NCI-H2227 (cell line): ENCODE measurements at regions not wholly inside any gene's neighbourhood (a gene's known extent, or its start where the extent isn't known, plus 50 kb on each side); places are given as distances from the start of the nearest gene placed in this dataset.
A peak's percentile ranks its signal among the peaks of the same experiment; 100 is the strongest.

ENCODE experiments used
- DNase-seq: peaks from one replicate; lab custom pipeline; 2025; ENCODE audit not compliant: unreplicated experiment; lab: John Stamatoyannopoulos, UW

GRCh38 chr15:70355275-70355795 lies 257.6 kb upstream of the TLE3 start:
- DNase-seq = no peak

- DNase-seq = no peak
These were observed 256.7 kb upstream of the TLE3 start for GRCh38 chr15:70354346-70354905.

- no peak for DNase-seq
These were observed 256.1 kb upstream of the TLE3 start for GRCh38 chr15:70353606-70354345.

GRCh38 chr15:70351941-70352774 lies 254.4 kb upstream of the TLE3 start:
- DNase-seq = no peak

- no peak for DNase-seq
These were observed 253.7 kb upstream of the TLE3 start for GRCh38 chr15:70351391-70351790.

- DNase-seq = peak; percentile 61
These were observed 251.0 kb upstream of the TLE3 start for GRCh38 chr15:70348581-70349344.

GRCh38 chr15:70348226-70348543 lies 250.5 kb upstream of the TLE3 start:
- DNase-seq = no peak

GRCh38 chr15:70347321-70348225 lies 249.9 kb upstream of the TLE3 start:
- no peak for DNase-seq

GRCh38 chr15:70345251-70346019 lies 247.7 kb upstream of the TLE3 start:
- no peak for DNase-seq

- DNase-seq = no peak
These were observed 246.9 kb upstream of the TLE3 start for GRCh38 chr15:70344666-70345065.

GRCh38 chr15:70343961-70344621 lies 246.4 kb upstream of the TLE3 start:
- no peak for DNase-seq

- DNase-seq = no peak
These were observed 245.1 kb upstream of the TLE3 start for GRCh38 chr15:70342554-70343548.

GRCh38 chr15:70342141-70342540 lies 244.4 kb upstream of the TLE3 start:
- no peak for DNase-seq

- DNase-seq = no peak
These were observed 243.8 kb upstream of the TLE3 start for GRCh38 chr15:70341566-70341965.

GRCh38 chr15:70340494-70340870 lies 242.8 kb upstream of the TLE3 start:
- no peak for DNase-seq

GRCh38 chr15:70339571-70340493 lies 242.1 kb upstream of the TLE3 start:
- peak; percentile 24 for DNase-seq
